Esophagus squamous epithelium (tissue), 4 donors: ENCODE measurements at regions not wholly inside any gene's neighbourhood (a gene's known extent, or its start where the extent isn't known, plus 50 kb on each side); places are given as distances from the start of the nearest gene placed in this dataset.

Experiments used
- CTCF ChIP-seq, 6 experiments: fragments of 450-650 bp in 4 of 6; fragments of 200-600 bp in 2 of 6; sonication (generic) in 2 of 6; IDR thresholded peaks; one replicate each; pipeline ENCODE4 v1.5.1; 2016 to 2019; ENCODE audit warnings: antibody characterized with exemption in 6 of 6, mild to moderate bottlenecking in 4 of 6, moderate library complexity in 4 of 6
- POLR2A ChIP-seq, 4 donors: fragments of 450-650 bp; IDR thresholded peaks; one replicate each; pipeline ENCODE4 v1.6.1; 2017; ENCODE audit warnings: antibody characterized with exemption in 4 of 4, mild to moderate bottlenecking in 4 of 4, moderate library complexity in 3 of 4

- no peak for TF ChIP-seq CTCF (IDR thresholded peaks at IDR 0.05)
- no peak for TF ChIP-seq POLR2A (IDR thresholded peaks at IDR 0.05)
These were observed 338.3 kb upstream of the FSTL5 start for GRCh38 chr4:162502109-162502508.
